Activated T-helper 17 cell treated with anti-CD3 and anti-CD28 coated beads, Interleukin-2, amount 50 U/mL, for 72 hours (primary cell): ENCODE measurements at regions not wholly inside any gene's neighbourhood (a gene's known extent, or its start where the extent isn't known, plus 50 kb on each side); places are given as distances from the start of the nearest gene placed in this dataset.

Experiments used
- ATAC-seq: fragments of 150-1000 bp; cut with Tn5 transposase; replicated peaks from 2 replicates; pipeline ENCODE4 v1.10.0; 2021; ENCODE audit warnings: mild to moderate bottlenecking, moderate library complexity
- H3K27ac Mint-ChIP-seq: one replicate; pipeline ENCODE4 v1.8.0; 2022; ENCODE audit warnings: mixed read lengths
- H3K27me3 Mint-ChIP-seq: one replicate; pipeline ENCODE4 v1.8.0; 2022; ENCODE audit warnings: mixed read lengths
- H3K36me3 Mint-ChIP-seq: one replicate; pipeline ENCODE4 v1.8.0; 2022; ENCODE audit warnings: low read depth, mild to moderate bottlenecking, mixed read lengths
- H3K4me1 Mint-ChIP-seq: one replicate; pipeline ENCODE4 v1.8.0; 2022; ENCODE audit warnings: mixed read lengths
- H3K4me3 Mint-ChIP-seq: one replicate; pipeline ENCODE4 v1.8.0; 2022; ENCODE audit warnings: mild to moderate bottlenecking, mixed read lengths
- H3K9me3 Mint-ChIP-seq: one replicate; pipeline ENCODE4 v1.8.0; 2022; ENCODE audit warnings: mixed read lengths

- H3K4me1 Mint-ChIP-seq: no peaks in the 10 kb centered on the region
- no peak overlapping the region for H3K4me3 Mint-ChIP-seq
- H3K27ac Mint-ChIP-seq: no peak overlapping the region
- peaks cover 12% of the 10 kb centered on the region for H3K27me3 Mint-ChIP-seq
- peaks cover 3% of the 10 kb centered on the region for H3K9me3 Mint-ChIP-seq
- no peaks in the 10 kb centered on the region for H3K36me3 Mint-ChIP-seq
- no peak for ATAC-seq
These were observed 397.2 kb upstream of the SMIM21 start for GRCh38 chr18:75824661-75825060.

DNA sequence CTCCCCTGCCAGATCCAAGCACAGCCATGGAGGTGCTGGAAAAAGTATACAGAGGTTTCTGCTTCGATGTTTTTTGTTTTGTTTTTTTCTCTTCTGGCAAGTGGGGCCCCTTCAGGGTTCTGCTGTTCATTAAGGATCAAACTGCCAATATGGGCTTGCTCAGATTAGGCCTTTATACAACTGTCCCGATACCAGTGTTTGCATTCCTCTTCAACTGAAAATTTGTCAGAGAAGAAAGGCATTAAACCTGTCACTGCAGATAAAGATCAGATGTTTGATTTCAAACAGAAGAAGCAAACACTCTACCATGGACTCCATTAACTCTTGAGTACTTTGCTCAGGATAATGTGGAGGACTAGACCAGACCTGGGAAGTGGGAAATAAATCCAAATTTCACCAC, 396.0 kb upstream of the SMIM21 start:
- no peaks in the 10 kb centered on the region for H3K4me1 Mint-ChIP-seq
- H3K9me3 Mint-ChIP-seq: peaks cover 3% of the 10 kb centered on the region
- no peak overlapping the region for H3K27ac Mint-ChIP-seq
- no peak overlapping the region for H3K4me3 Mint-ChIP-seq
- ATAC-seq: no peak
- no peaks in the 10 kb centered on the region for H3K36me3 Mint-ChIP-seq
- peaks cover 12% of the 10 kb centered on the region for H3K27me3 Mint-ChIP-seq

GRCh38 chr18:75818383-75818782, 390.9 kb upstream of the SMIM21 start:
- Mint-ChIP-seq H3K4me1 (no peaks in the 10 kb centered on the region), H3K36me3 (no peaks in the 10 kb centered on the region), H3K27me3 (no peaks in the 10 kb centered on the region), H3K4me3 (no peak overlapping the region), H3K27ac (no peak overlapping the region), H3K9me3 (peaks cover 3% of the 10 kb centered on the region)
- no peak for ATAC-seq

- no peaks in the 10 kb centered on the region for H3K36me3 Mint-ChIP-seq
- ATAC-seq: no peak
- no peaks in the 10 kb centered on the region for H3K4me1 Mint-ChIP-seq
- peaks cover 2% of the 10 kb centered on the region for H3K27me3 Mint-ChIP-seq
- H3K27ac Mint-ChIP-seq: no peak overlapping the region
- H3K4me3 Mint-ChIP-seq: no peak overlapping the region
- H3K9me3 Mint-ChIP-seq: peaks cover 3% of the 10 kb centered on the region
These were observed 388.3 kb upstream of the SMIM21 start for GRCh38 chr18:75815767-75816166.

GRCh38 chr18:75812761-75813160, 385.3 kb upstream of the SMIM21 start:
- Mint-ChIP-seq H3K27ac (no peak overlapping the region), H3K9me3 (no peaks in the 10 kb centered on the region), H3K4me3 (no peak overlapping the region), H3K27me3 (peaks cover 13% of the 10 kb centered on the region), H3K36me3 (no peaks in the 10 kb centered on the region), H3K4me1 (no peaks in the 10 kb centered on the region)
- no peak for ATAC-seq

GRCh38 chr18:75810961-75811551, 383.6 kb upstream of the SMIM21 start:
- ATAC-seq: no peak
- Mint-ChIP-seq H3K27ac (no peak overlapping the region), H3K4me1 (no peaks in the 10 kb centered on the region), H3K36me3 (no peaks in the 10 kb centered on the region), H3K27me3 (peaks cover 20% of the 10 kb centered on the region), H3K9me3 (no peaks in the 10 kb centered on the region), H3K4me3 (no peak overlapping the region)

DNA sequence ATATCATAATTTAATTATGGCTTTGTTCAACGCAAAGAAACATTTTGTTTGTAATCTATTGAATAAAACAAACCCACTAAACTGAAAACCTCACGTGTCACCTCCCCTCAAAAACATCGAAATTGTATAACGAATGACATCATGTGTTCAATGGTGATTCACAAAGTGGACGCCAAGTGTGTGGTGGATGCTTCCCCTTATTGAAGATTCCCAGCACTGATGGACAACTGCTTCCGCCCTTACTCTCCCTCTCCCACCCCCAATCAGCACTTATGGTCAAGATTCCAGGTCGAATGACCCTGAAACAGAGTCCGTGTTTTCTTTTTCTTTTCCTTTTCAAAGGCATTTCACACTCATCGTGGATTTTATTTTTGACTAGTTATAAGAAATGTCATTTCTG, 383.0 kb upstream of the SMIM21 start:
- Mint-ChIP-seq H3K4me3 (no peak overlapping the region), H3K27ac (no peak overlapping the region), H3K27me3 (peaks cover 20% of the 10 kb centered on the region), H3K9me3 (no peaks in the 10 kb centered on the region), H3K4me1 (no peaks in the 10 kb centered on the region), H3K36me3 (no peaks in the 10 kb centered on the region)
- ATAC-seq: no peak

DNA sequence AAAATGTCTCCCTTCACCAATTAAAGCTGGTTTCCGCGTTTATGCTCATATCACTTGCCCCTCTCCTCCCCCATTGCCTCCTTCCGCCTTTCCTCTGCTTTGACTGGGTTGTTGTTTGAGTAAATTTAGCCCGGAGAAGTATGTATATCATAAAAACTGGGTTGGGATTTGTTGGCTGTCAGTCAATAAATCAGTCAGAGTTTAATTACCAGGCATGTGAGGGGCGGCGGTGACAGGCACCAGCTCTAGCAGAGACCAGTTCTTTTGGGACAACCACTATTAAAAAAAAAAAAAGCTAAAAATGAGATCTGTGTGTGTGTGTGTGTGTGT, 382.4 kb upstream of the SMIM21 start:
- no peak overlapping the region for H3K4me3 Mint-ChIP-seq
- no peak for ATAC-seq
- no peak overlapping the region for H3K27ac Mint-ChIP-seq
- H3K27me3 Mint-ChIP-seq: peaks cover 21% of the 10 kb centered on the region
- H3K36me3 Mint-ChIP-seq: no peaks in the 10 kb centered on the region
- H3K4me1 Mint-ChIP-seq: no peaks in the 10 kb centered on the region
- H3K9me3 Mint-ChIP-seq: no peaks in the 10 kb centered on the region

- Mint-ChIP-seq H3K4me3 (no peak overlapping the region), H3K27me3 (peaks cover 23% of the 10 kb centered on the region), H3K4me1 (no peaks in the 10 kb centered on the region), H3K9me3 (no peaks in the 10 kb centered on the region), H3K27ac (no peak overlapping the region), H3K36me3 (no peaks in the 10 kb centered on the region)
- no peak for ATAC-seq
These were observed 381.8 kb upstream of the SMIM21 start for GRCh38 chr18:75809151-75809925.

- no peaks in the 10 kb centered on the region for H3K4me1 Mint-ChIP-seq
- ATAC-seq: no peak
- H3K27ac Mint-ChIP-seq: no peak overlapping the region
These were observed 377.8 kb upstream of the SMIM21 start for GRCh38 chr18:75805265-75805664.

GRCh38 chr18:75802681-75803080, 375.2 kb upstream of the SMIM21 start:
- Mint-ChIP-seq H3K27me3 (peaks cover 25% of the 10 kb centered on the region), H3K4me3 (no peak overlapping the region), H3K36me3 (no peaks in the 10 kb centered on the region), H3K27ac (no peak overlapping the region), H3K4me1 (no peaks in the 10 kb centered on the region), H3K9me3 (no peaks in the 10 kb centered on the region)
- no peak for ATAC-seq

More at GRCh38 chr18:75805265-75805664, 377.8 kb upstream of the SMIM21 start:
- Mint-ChIP-seq H3K36me3 (no peaks in the 10 kb centered on the region), H3K4me3 (no peak overlapping the region), H3K27me3 (peaks cover 29% of the 10 kb centered on the region), H3K9me3 (no peaks in the 10 kb centered on the region)

- Mint-ChIP-seq H3K9me3 (no peaks in the 10 kb centered on the region), H3K36me3 (no peaks in the 10 kb centered on the region), H3K4me1 (no peaks in the 10 kb centered on the region), H3K27me3 (peaks cover 22% of the 10 kb centered on the region), H3K4me3 (no peak overlapping the region), H3K27ac (no peak overlapping the region)
- ATAC-seq: no peak
These were observed 373.7 kb upstream of the SMIM21 start for GRCh38 chr18:75801178-75801577.

DNA sequence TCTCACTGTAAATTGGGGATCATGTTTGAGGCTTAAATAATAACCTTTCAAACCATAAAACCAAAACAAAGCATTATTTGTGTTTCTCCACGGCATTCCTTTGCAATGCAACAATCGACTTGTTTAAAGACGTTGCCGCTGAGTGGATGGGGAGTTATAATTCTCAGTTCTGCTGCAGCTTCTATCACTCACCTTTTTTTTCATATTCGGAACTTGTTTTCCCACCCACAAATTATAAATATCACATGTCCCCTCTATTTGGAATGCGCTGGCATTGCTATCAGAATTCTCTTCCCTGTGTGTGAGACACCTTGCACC, 372.8 kb upstream of the SMIM21 start:
- Mint-ChIP-seq H3K27ac (no peak overlapping the region), H3K4me3 (no peak overlapping the region), H3K36me3 (no peaks in the 10 kb centered on the region), H3K27me3 (peaks cover 21% of the 10 kb centered on the region), H3K9me3 (no peaks in the 10 kb centered on the region), H3K4me1 (no peaks in the 10 kb centered on the region)
- no peak for ATAC-seq

DNA sequence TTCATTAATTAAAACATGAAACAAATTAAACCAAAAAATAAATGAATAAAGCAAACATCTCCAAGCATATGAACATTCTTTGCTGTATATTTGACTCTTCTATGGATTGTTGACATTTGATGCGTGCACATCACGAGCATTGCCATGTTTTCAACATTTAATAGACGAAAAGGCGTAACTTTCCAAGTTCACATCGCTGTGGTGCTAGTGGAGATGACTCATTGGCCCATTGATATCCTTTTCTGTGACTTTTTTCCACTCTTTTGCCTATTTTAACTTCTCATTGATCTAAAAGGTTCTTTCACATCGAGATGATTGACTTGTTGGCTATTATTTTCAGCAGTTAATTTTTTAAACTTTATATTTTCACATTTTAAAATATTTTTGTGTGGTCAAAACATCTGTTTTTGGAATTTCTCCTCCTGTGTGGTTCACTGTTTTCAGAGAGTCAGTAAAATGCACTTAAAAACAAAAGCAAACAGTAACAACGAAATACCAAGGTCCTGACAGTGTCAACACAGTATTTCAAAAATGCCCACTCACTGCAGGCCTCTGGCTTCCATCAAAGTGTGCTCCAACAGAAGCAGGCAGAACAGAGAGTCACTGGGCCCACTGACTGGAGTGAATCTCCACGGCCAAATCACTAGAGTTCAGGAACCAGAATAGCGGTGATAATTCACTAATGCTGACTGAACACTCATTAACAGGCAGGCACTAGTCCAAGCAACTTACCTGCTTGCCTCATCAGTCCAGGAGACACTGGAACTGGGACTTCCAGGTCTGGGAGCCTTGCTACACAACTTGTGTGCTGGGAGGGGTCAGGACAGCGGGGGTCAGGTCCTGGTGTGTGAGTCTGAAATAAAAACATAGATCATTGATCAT, 372.2 kb upstream of the SMIM21 start:
- no peak for ATAC-seq
- Mint-ChIP-seq H3K4me1 (no peaks in the 10 kb centered on the region), H3K27ac (no peak overlapping the region), H3K36me3 (no peaks in the 10 kb centered on the region), H3K9me3 (no peaks in the 10 kb centered on the region), H3K4me3 (no peak overlapping the region), H3K27me3 (peaks cover 18% of the 10 kb centered on the region)

GRCh38 chr18:75797046-75797445, 369.5 kb upstream of the SMIM21 start:
- peaks cover 14% of the 10 kb centered on the region for H3K27me3 Mint-ChIP-seq
- no peaks in the 10 kb centered on the region for H3K36me3 Mint-ChIP-seq
- H3K4me1 Mint-ChIP-seq: no peaks in the 10 kb centered on the region
- H3K9me3 Mint-ChIP-seq: peaks cover 3% of the 10 kb centered on the region
- no peak overlapping the region for H3K27ac Mint-ChIP-seq
- ATAC-seq: no peak
- H3K4me3 Mint-ChIP-seq: no peak overlapping the region
